Activated CD4-positive, alpha-beta T cell treated with anti-CD3 and anti-CD28 coated beads for 1 hour (primary cell): ENCODE measurements at regions not wholly inside any gene's neighbourhood (a gene's known extent, or its start where the extent isn't known, plus 50 kb on each side); places are given as distances from the start of the nearest gene placed in this dataset.
"Not testable (repeated sequence)": the region's sequence is repeated elsewhere in the genome, so short reads cannot be mapped to it uniquely, and the experiment has no call there.

Experiments
- DNase-seq: peaks from one replicate; pipeline ENCODE4 v3.0.0-alpha.2; 2020

- DNase-seq: no peak
Observed at GRCh38 chr14:30165255-30165654, 237.6 kb upstream of the PRKD1 start.

- DNase-seq: no peak
Observed at GRCh38 chr14:30177781-30178180, 250.1 kb upstream of the PRKD1 start.

GRCh38 chr14:30179381-30180130, 251.9 kb upstream of the PRKD1 start:
- DNase-seq: no peak

- DNase-seq: no peak
Observed at GRCh38 chr14:30180219-30180618, 252.6 kb upstream of the PRKD1 start.

- no peak for DNase-seq
Observed at GRCh38 chr14:30185832-30186231, 258.2 kb upstream of the PRKD1 start.

- DNase-seq: no peak
Observed at GRCh38 chr14:30191639-30192279, 264.1 kb upstream of the PRKD1 start.

- no peak for DNase-seq
Observed at GRCh38 chr14:30193101-30193500, 265.5 kb upstream of the PRKD1 start.

GRCh38 chr14:30193845-30194501, 266.3 kb upstream of the PRKD1 start:
- DNase-seq: no peak

- no peak for DNase-seq
Observed at GRCh38 chr14:30194741-30195148, 267.1 kb upstream of the PRKD1 start.

GRCh38 chr14:30195941-30196340, 268.3 kb upstream of the PRKD1 start:
- DNase-seq: no peak

- DNase-seq: no peak
Observed at GRCh38 chr14:30196861-30197260, 269.2 kb upstream of the PRKD1 start.

- not testable (repeated sequence) for DNase-seq
Observed at GRCh38 chr14:30198720-30199119, 271.1 kb upstream of the PRKD1 start.

- no peak for DNase-seq
Observed at GRCh38 chr14:30204431-30204980, 276.9 kb upstream of the PRKD1 start.

GRCh38 chr14:30209136-30209535, 281.5 kb upstream of the PRKD1 start:
- DNase-seq: no peak

GRCh38 chr14:30210630-30211029, 283.0 kb upstream of the PRKD1 start:
- no peak for DNase-seq

- DNase-seq: no peak
Observed at GRCh38 chr14:30211326-30211725, 283.7 kb upstream of the PRKD1 start.

- DNase-seq: no peak
Observed at GRCh38 chr14:30214014-30214413, 286.4 kb upstream of the PRKD1 start.

- DNase-seq: no peak
Observed at GRCh38 chr14:30214461-30215090, 286.9 kb upstream of the PRKD1 start.

GRCh38 chr14:30218907-30219306, 291.3 kb upstream of the PRKD1 start:
- DNase-seq: no peak

GRCh38 chr14:30221546-30221945, 293.9 kb upstream of the PRKD1 start:
- DNase-seq: no peak

GRCh38 chr14:30223385-30223785, 295.7 kb upstream of the PRKD1 start:
- no peak for DNase-seq

GRCh38 chr14:30223966-30224365, 296.3 kb upstream of the PRKD1 start:
- DNase-seq: no peak

GRCh38 chr14:30225176-30225575, 297.5 kb upstream of the PRKD1 start:
- DNase-seq: no peak
